Breast epithelium (tissue), 3 donors: ENCODE measurements at regions not wholly inside any gene's neighbourhood (a gene's known extent, or its start where the extent isn't known, plus 50 kb on each side); places are given as distances from the start of the nearest gene placed in this dataset.

ENCODE experiments used
- CTCF ChIP-seq, 3 donors: fragments of 450-650 bp; IDR thresholded peaks; one replicate each; pipeline ENCODE4 v1.5.1; 2016 to 2017; ENCODE audit warnings: antibody characterized with exemption in 3 of 3, mild to moderate bottlenecking in 3 of 3, moderate library complexity in 3 of 3
- POLR2A ChIP-seq: fragments of 450-650 bp; IDR thresholded peaks from one replicate; pipeline ENCODE4 v1.6.1; 2016; ENCODE audit warnings: antibody characterized with exemption, mild to moderate bottlenecking, moderate library complexity

GRCh38 chr6:122200440-122200839 is 199.0 kb upstream of the HSF2 start:
- no peak for TF ChIP-seq CTCF (IDR thresholded peaks at IDR 0.05)
- no peak for TF ChIP-seq POLR2A
